ENCODE measurements at regions not wholly inside any gene's neighbourhood (a gene's known extent, or its start where the extent isn't known, plus 50 kb on each side); places are given as distances from the start of the nearest gene placed in this dataset.

DNA sequence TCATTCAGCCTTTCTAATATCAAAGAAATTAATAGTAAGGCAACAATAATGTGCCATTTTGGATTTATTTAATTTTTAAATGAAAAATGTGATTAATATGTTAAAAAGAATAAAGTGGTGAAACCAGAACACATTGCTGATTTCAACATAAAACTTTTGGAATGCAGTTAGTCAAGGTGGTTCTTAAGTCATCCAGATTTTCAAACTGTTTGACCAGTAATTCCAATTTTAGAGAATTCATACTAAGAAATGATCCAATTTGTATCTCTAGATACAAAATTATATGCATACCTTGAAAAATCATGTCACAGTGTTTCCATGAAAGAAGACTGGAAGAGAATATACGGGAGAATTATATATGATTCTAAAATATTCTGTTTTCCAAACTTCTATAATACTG, 54.2 kb upstream of the MCOLN3 start:
- peak; percentile 10 for FAIRE-seq
